ENCODE measurements at regions not wholly inside any gene's neighbourhood (a gene's known extent, or its start where the extent isn't known, plus 50 kb on each side); places are given as distances from the start of the nearest gene placed in this dataset.

GRCh38 chr13:53189162-53189561 lies 160.5 kb downstream of the OLFM4 start:
- 54 to 74% (median 69%) methylated on average over 1 of the region's 1 CpG for WGBS, 4 donors
- no peak overlapping the region for H3K27ac ChIP-seq
- peaks cover 0 to 16% (median 0%) of the 10 kb centered on the region in 9 donors for H3K27me3 ChIP-seq
- peaks cover 0 to 7% (median 0%) of the 10 kb centered on the region in 12 donors for H3K9me3 ChIP-seq
- TF ChIP-seq CTCF (IDR thresholded peaks at IDR 0.05) (no peak), POLR2A (IDR thresholded peaks at IDR 0.05) (no peak)
- ATAC-seq (no peak), DNase-seq (no peak)
- no peaks in the 10 kb centered on the region for H3K36me3 ChIP-seq
- no peaks in the 10 kb centered on the region for H3K4me1 ChIP-seq
- intact Hi-C loops (cut with DNase I) = no loop called here
- H3K4me3 ChIP-seq = no peak overlapping the region

GRCh38 chr13:53191091-53191490 lies 162.5 kb downstream of the OLFM4 start:
- no peak overlapping the region for H3K4me3 ChIP-seq

GRCh38 chr13:53197424-53197823 lies 168.8 kb downstream of the OLFM4 start:
- TF ChIP-seq CTCF (IDR thresholded peaks at IDR 0.05) (no peak), POLR2A (IDR thresholded peaks at IDR 0.05) (no peak)
- Histone ChIP-seq H3K9me3 (no peaks in the 10 kb centered on the region), H3K27ac (no peak overlapping the region), H3K4me3 (no peak overlapping the region), H3K27me3 (peaks cover 12 to 54% (median 29%) of the 10 kb centered on the region in 9 donors), H3K36me3 (no peaks in the 10 kb centered on the region), H3K4me1 (peaks cover 0 to 8% (median 0%) of the 10 kb centered on the region in 12 donors)
- DNase-seq = no peak
- intact Hi-C loops (cut with DNase I) = no loop called here
- WGBS, 4 donors = 53 to 61% (median 55%) methylated on average over 1 of the region's 1 CpG
- no peak for ATAC-seq

More at GRCh38 chr13:53191091-53191490, 162.5 kb downstream of the OLFM4 start:
- no peaks in the 10 kb centered on the region for H3K36me3 ChIP-seq
- ATAC-seq = no peak
- intact Hi-C loops (cut with DNase I) = no loop called here
- WGBS, 4 donors = 0 to 4% (median 2%) methylated on average over 2 of the region's 2 CpGs
- H3K9me3 ChIP-seq = no peaks in the 10 kb centered on the region
- H3K27me3 ChIP-seq = peaks cover 0 to 18% (median 0%) of the 10 kb centered on the region in 9 donors
- no peak overlapping the region for H3K27ac ChIP-seq
- DNase-seq = no peak
- no peak for TF ChIP-seq POLR2A (IDR thresholded peaks at IDR 0.05)
- TF ChIP-seq CTCF (IDR thresholded peaks at IDR 0.05) = no peak
- H3K4me1 ChIP-seq = no peaks in the 10 kb centered on the region

GRCh38 chr13:53198017-53198416 lies 169.4 kb downstream of the OLFM4 start:
- ATAC-seq = no peak
- whole genome bisulfite sequencing, 4 donors = 77 to 83% (median 81%) methylated on average over 1 of the region's 1 CpG

More at GRCh38 chr13:53198017-53198416, 169.4 kb downstream of the OLFM4 start:
- no peak for DNase-seq
- H3K27ac ChIP-seq = no peak overlapping the region
- H3K27me3 ChIP-seq = peaks cover 12 to 59% (median 30%) of the 10 kb centered on the region in 9 donors
- H3K36me3 ChIP-seq = no peaks in the 10 kb centered on the region
- TF ChIP-seq POLR2A (IDR thresholded peaks at IDR 0.05) (no peak), CTCF (IDR thresholded peaks at IDR 0.05) (no peak)
- no peak overlapping the region for H3K4me3 ChIP-seq
- no peaks in the 10 kb centered on the region for H3K9me3 ChIP-seq
- peaks cover 0 to 8% (median 0%) of the 10 kb centered on the region in 12 donors for H3K4me1 ChIP-seq
- intact Hi-C loops (cut with DNase I) = no loop called here
